Smooth muscle cell (in vitro differentiated cells): ENCODE measurements at regions not wholly inside any gene's neighbourhood (a gene's known extent, or its start where the extent isn't known, plus 50 kb on each side); places are given as distances from the start of the nearest gene placed in this dataset.

Experiments
- DNase-seq: peaks from one replicate; lab custom pipeline; 2025; ENCODE audit not compliant: unreplicated experiment; lab: John Stamatoyannopoulos, UW
- H2AFZ ChIP-seq: fragments of 200-600 bp; sonication (generic); 2 replicates; pipeline ENCODE4 v1.6.0; 2016; ENCODE audit warnings: antibody characterized with exemption, low read depth, mild to moderate bottlenecking
- H3F3A ChIP-seq: fragments of 200-600 bp; sonication (generic); 2 replicates; pipeline ENCODE4 v1.6.0; 2017; ENCODE audit warnings: antibody characterized with exemption, low read depth
- H3K27ac ChIP-seq: fragments of 200-600 bp; sonication (generic); 2 replicates; pipeline ENCODE4 v1.5.1; 2016; ENCODE audit warnings: low read depth, mild to moderate bottlenecking
- H3K27me3 ChIP-seq: fragments of 200-600 bp; sonication (generic); 2 replicates; pipeline ENCODE4 v1.6.1; 2016; ENCODE audit warnings: low read depth, mild to moderate bottlenecking
- H3K36me3 ChIP-seq: fragments of 200-600 bp; sonication (generic); 2 replicates; pipeline ENCODE4 v1.5.1; 2016; ENCODE audit warnings: low read depth
- H3K4me1 ChIP-seq: fragments of 200-600 bp; sonication (generic); 2 replicates; pipeline ENCODE4 v1.5.1; 2016; ENCODE audit warnings: low read depth
- H3K4me2 ChIP-seq: fragments of 200-600 bp; sonication (generic); 2 replicates; pipeline ENCODE4 v1.6.0; 2016; ENCODE audit warnings: mild to moderate bottlenecking
- H3K4me3 ChIP-seq: fragments of 200-600 bp; sonication (generic); 2 replicates; pipeline ENCODE4 v1.5.1; 2016; ENCODE audit warnings: mild to moderate bottlenecking
- H3K79me2 ChIP-seq: fragments of 200-600 bp; sonication (generic); 2 replicates; pipeline ENCODE4 v1.6.0; 2016; ENCODE audit warnings: low read depth, mild to moderate bottlenecking
- H3K9ac ChIP-seq: fragments of 200-600 bp; sonication (generic); 2 replicates; pipeline ENCODE4 v1.6.0; 2016; ENCODE audit warnings: low read depth
- H3K9me3 ChIP-seq: fragments of 200-600 bp; sonication (generic); replicated peaks from 2 replicates; pipeline ENCODE4 v1.5.1; 2016; ENCODE audit warnings: low read depth
- H4K20me1 ChIP-seq: fragments of 200-600 bp; sonication (generic); 2 replicates; pipeline ENCODE4 v1.6.0; 2016; ENCODE audit warnings: low read depth
- WGBS: methylation state at CpG from one replicate; pipeline ENCODE4 v1.1.7; 2016; ENCODE audit warnings: low lambda C conversion rate; 5-methylcytosine and 5-hydroxymethylcytosine counted together
- TF ChIP-seq, protein P1 (sequence below): fragments of 200-600 bp; sonication (generic); IDR thresholded peaks from 2 replicates; pipeline ENCODE4 v1.5.1; 2017; ENCODE audit warnings: borderline replicate concordance, mild to moderate bottlenecking, antibody characterized with exemption; ENCODE audit not compliant: insufficient read depth, poor library complexity, severe bottlenecking

DNA sequence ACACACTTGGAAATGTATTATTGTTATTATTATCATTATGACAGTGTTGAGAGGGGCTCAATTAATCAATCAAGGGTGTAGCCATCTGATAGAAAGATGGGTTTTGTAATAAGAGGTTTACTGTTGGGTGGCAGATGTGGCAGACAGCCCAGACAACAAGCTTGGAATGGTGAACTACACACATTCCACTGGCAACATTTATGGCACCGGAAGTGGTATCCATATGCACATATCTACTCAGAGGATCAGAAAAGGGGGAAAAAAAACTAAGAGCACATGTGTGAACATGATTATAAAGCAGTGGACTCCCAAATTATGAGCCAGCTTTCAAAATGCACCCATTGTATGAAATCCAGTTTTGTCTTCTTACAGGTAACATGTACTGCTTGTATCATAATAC lies 125.9 kb upstream of the ARX start:
- no peak for DNase-seq
- WGBS = 90% methylated on average over 1 of the region's 1 CpG
- TF ChIP-seq, protein P1, sequence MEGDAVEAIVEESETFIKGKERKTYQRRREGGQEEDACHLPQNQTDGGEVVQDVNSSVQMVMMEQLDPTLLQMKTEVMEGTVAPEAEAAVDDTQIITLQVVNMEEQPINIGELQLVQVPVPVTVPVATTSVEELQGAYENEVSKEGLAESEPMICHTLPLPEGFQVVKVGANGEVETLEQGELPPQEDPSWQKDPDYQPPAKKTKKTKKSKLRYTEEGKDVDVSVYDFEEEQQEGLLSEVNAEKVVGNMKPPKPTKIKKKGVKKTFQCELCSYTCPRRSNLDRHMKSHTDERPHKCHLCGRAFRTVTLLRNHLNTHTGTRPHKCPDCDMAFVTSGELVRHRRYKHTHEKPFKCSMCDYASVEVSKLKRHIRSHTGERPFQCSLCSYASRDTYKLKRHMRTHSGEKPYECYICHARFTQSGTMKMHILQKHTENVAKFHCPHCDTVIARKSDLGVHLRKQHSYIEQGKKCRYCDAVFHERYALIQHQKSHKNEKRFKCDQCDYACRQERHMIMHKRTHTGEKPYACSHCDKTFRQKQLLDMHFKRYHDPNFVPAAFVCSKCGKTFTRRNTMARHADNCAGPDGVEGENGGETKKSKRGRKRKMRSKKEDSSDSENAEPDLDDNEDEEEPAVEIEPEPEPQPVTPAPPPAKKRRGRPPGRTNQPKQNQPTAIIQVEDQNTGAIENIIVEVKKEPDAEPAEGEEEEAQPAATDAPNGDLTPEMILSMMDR = no peak

DNA sequence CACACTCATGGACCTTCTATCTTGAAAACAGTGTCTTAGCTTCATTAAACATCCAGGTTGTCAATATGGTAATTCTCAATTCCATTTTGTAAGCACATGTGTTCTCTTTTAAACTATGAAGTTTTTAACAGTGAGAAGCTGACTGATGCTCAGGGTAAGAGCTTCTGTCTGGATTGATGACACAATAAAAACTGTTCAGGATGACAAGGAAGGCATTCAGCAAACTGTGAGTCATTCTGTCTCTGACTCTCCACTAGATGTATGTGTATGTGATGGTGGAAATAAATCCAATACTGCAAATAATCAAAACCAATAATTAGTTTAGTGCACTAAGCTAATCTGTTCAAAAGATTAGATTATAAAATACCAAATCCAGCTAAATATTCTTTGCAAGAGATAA lies 115.3 kb upstream of the ARX start:
- Histone ChIP-seq H3K27me3 (no peaks in the 10 kb centered on the region), H3K4me1 (no peaks in the 10 kb centered on the region), H3K79me2 (no peaks in the 10 kb centered on the region), H3K4me2 (no peak overlapping the region), H3K9ac (no peak overlapping the region), H3K36me3 (no peaks in the 10 kb centered on the region), H3K4me3 (no peak overlapping the region), H2AFZ (no peak overlapping the region), H3K9me3 (no peaks in the 10 kb centered on the region), H3K27ac (no peak overlapping the region), H4K20me1 (no peaks in the 10 kb centered on the region), H3F3A (no peaks in the 10 kb centered on the region)
- TF ChIP-seq, protein P1 = no peak
- DNase-seq = no peak

More for the DNA sequence above, 125.9 kb upstream of the ARX start:
- no peak overlapping the region for H3K4me2 ChIP-seq
- H3K27ac ChIP-seq = no peak overlapping the region
- H3F3A ChIP-seq = no peaks in the 10 kb centered on the region
- H4K20me1 ChIP-seq = no peaks in the 10 kb centered on the region
- no peak overlapping the region for H3K9ac ChIP-seq
- H3K4me1 ChIP-seq = peaks cover 6% of the 10 kb centered on the region
- no peaks in the 10 kb centered on the region for H3K36me3 ChIP-seq
- H3K9me3 ChIP-seq = no peaks in the 10 kb centered on the region
- peaks cover 24% of the 10 kb centered on the region for H3K27me3 ChIP-seq
- no peak overlapping the region for H3K4me3 ChIP-seq
- H3K79me2 ChIP-seq = no peaks in the 10 kb centered on the region
- H2AFZ ChIP-seq = no peak overlapping the region

DNA sequence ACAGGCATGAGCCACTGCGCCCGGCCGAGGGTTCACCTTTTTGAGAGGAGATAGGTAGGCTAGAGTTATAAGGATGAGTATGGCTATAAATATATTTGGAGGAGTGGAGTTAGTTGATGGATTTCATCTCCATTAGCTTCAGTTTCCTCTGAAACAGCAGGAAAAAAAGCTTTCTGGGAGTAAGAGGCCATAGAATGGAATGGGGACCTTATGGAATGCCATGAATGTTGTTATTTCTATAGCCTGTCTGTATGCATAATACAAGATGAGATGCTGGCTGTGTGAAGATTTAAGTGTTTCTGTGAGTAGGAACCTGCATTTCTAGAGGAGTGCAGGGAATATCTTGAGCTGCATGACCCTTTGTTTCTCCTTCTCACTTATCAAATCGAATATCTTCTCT lies 114.9 kb upstream of the ARX start:
- Histone ChIP-seq H2AFZ (no peak overlapping the region), H3K4me3 (no peak overlapping the region), H3K9me3 (no peaks in the 10 kb centered on the region), H3K36me3 (no peaks in the 10 kb centered on the region), H4K20me1 (no peaks in the 10 kb centered on the region), H3K79me2 (no peaks in the 10 kb centered on the region), H3K4me2 (no peak overlapping the region), H3K4me1 (no peaks in the 10 kb centered on the region), H3K27ac (no peak overlapping the region), H3K9ac (no peak overlapping the region), H3K27me3 (no peaks in the 10 kb centered on the region), H3F3A (no peaks in the 10 kb centered on the region)
- DNase-seq = no peak
- TF ChIP-seq, protein P1 = no peak
- WGBS = 92% methylated on average over 4 of the region's 4 CpGs

DNA sequence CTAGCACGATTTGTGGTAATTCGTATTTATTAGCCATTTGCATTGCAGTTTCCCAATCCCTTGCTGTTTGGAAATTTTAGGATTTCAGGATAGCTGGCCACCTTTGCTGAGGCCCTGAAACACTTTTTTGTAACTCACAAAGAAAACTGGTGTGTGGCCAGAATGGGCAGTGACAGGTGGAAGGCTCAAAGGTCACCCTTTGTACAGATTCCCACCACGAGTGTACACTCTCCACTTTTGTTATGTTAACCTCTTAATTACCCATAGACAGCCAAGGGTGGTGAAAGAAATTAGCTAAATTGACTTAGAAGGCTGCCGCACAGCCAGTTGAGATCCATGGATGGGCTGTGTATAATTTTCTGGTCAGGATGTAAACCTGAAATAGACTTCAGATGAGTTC lies 109.7 kb upstream of the ARX start:
- Histone ChIP-seq H3K27me3 (no peaks in the 10 kb centered on the region), H3K9me3 (no peaks in the 10 kb centered on the region), H3K9ac (no peak overlapping the region), H3K36me3 (no peaks in the 10 kb centered on the region), H3K4me2 (no peak overlapping the region), H2AFZ (no peak overlapping the region), H3K27ac (no peak overlapping the region), H3K4me3 (no peak overlapping the region), H3K79me2 (no peaks in the 10 kb centered on the region), H3K4me1 (no peaks in the 10 kb centered on the region), H3F3A (no peaks in the 10 kb centered on the region), H4K20me1 (no peaks in the 10 kb centered on the region)
- TF ChIP-seq, protein P1 = no peak
- WGBS = 84% methylated on average over 4 of the region's 4 CpGs
- no peak for DNase-seq
